Transverse colon (tissue), 4 donors: ENCODE measurements at regions not wholly inside any gene's neighbourhood (a gene's known extent, or its start where the extent isn't known, plus 50 kb on each side); places are given as distances from the start of the nearest gene placed in this dataset.

Experiments
- EP300 ChIP-seq: sonication (generic); formaldehyde crosslinking; IDR thresholded peaks from one replicate; pipeline ENCODE4 v1.6.1; 2017; ENCODE audit warnings: antibody characterized with exemption, low read depth
- POLR2A ChIP-seq: fragments of 450-650 bp; IDR thresholded peaks from one replicate; pipeline ENCODE4 v1.6.1; 2016; ENCODE audit warnings: antibody characterized with exemption, mild to moderate bottlenecking, moderate library complexity
- POLR2AphosphoS5 ChIP-seq, 3 donors: sonication (generic); formaldehyde crosslinking; IDR thresholded peaks; one replicate each; pipeline ENCODE4 v1.6.1; 2016; ENCODE audit warnings: antibody characterized with exemption in 3 of 3
- TF ChIP-seq, protein P1 (sequence below), 5 experiments: fragments of 200-600 bp in 3 of 5; fragments of 450-650 bp in 2 of 5; sonication (generic) in 3 of 5; IDR thresholded peaks; 1 replicate in 2 of 5; 2 replicates in 3 of 5; pipeline ENCODE4 v1.5.1; 2016 to 2017; ENCODE audit warnings: antibody characterized with exemption in 5 of 5, inconsistent platforms in 3 of 5, mild to moderate bottlenecking in 2 of 5, moderate library complexity in 1 of 5

DNA sequence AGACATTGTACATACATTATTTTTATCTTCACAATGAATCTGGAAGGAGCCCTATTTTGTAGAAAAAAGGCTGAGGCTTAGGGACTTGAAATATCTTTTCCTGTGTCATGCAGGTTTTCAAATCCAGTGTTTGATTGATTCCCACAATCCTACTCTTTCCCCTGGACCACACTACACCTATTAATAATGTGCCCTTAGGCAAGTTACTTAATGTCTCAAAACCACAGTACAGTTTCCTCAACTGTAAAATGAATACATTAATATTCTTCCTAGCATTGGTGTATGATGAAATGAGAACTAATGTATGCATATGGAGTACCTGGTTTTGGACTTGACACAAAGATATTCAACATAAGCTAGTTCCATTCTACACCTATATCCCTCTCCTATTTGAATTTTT, 313.3 kb upstream of the SP8 start:
- TF ChIP-seq, protein P1, sequence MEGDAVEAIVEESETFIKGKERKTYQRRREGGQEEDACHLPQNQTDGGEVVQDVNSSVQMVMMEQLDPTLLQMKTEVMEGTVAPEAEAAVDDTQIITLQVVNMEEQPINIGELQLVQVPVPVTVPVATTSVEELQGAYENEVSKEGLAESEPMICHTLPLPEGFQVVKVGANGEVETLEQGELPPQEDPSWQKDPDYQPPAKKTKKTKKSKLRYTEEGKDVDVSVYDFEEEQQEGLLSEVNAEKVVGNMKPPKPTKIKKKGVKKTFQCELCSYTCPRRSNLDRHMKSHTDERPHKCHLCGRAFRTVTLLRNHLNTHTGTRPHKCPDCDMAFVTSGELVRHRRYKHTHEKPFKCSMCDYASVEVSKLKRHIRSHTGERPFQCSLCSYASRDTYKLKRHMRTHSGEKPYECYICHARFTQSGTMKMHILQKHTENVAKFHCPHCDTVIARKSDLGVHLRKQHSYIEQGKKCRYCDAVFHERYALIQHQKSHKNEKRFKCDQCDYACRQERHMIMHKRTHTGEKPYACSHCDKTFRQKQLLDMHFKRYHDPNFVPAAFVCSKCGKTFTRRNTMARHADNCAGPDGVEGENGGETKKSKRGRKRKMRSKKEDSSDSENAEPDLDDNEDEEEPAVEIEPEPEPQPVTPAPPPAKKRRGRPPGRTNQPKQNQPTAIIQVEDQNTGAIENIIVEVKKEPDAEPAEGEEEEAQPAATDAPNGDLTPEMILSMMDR (IDR thresholded peaks at IDR 0.05): no peak
- TF ChIP-seq EP300: no peak
- TF ChIP-seq POLR2A: no peak
- no peak for TF ChIP-seq POLR2AphosphoS5 (IDR thresholded peaks at IDR 0.05)
